Erythroblast (primary cell): ENCODE measurements at regions not wholly inside any gene's neighbourhood (a gene's known extent, or its start where the extent isn't known, plus 50 kb on each side); places are given as distances from the start of the nearest gene placed in this dataset.

ENCODE experiments used
- GATA1 ChIP-seq: IDR thresholded peaks from 2 replicates; pipeline ENCODE4 v1.6.1; 2011; ENCODE audit warnings: low read depth, mild to moderate bottlenecking, control low read depth, low read length, moderate library complexity
- POLR2A ChIP-seq: IDR thresholded peaks from 2 replicates; pipeline ENCODE4 v1.6.1; 2011; ENCODE audit warnings: mild to moderate bottlenecking, low read length

DNA sequence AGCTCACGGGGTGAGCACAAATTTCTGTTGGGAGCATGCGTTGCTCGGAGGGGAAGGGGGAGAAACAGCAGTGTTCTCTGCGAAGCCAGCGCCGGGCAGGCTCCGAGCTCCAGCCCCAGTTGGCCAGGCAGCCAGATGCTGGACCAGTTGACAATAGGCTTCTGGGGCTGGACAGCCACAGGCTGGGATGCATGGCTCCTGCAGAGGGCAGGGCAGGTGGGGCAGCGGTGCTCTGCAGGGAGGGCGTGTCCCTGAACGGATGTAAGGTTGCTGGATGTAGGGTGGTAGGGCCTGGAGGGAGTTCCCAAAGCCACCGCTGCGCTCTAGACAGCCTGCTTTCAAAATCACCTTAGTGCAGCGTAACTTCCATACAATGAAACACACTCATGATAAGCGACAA lies 574.9 kb downstream of the GLRX3 start:
- TF ChIP-seq POLR2A (no peak), GATA1 (no peak)
